Gastrocnemius medialis (tissue), 4 donors: ENCODE measurements at regions not wholly inside any gene's neighbourhood (a gene's known extent, or its start where the extent isn't known, plus 50 kb on each side); places are given as distances from the start of the nearest gene placed in this dataset.
"Not testable (repeated sequence)": the region's sequence is repeated elsewhere in the genome, so short reads cannot be mapped to it uniquely, and the experiment has no call there.

Experiments used
- CTCF ChIP-seq, 5 experiments: fragments of 450-650 bp in 3 of 5; fragments of 200-600 bp in 2 of 5; sonication (generic) in 2 of 5; IDR thresholded peaks in 4 of 5; conservative IDR thresholded peaks in 1 of 5; 1 replicate in 4 of 5; 2 replicates in 1 of 5; pipeline ENCODE4 v1.5.1; 2016 to 2019; ENCODE audit warnings: antibody characterized with exemption in 5 of 5, mild to moderate bottlenecking in 3 of 5, moderate library complexity in 3 of 5
- POLR2A ChIP-seq, 2 donors: fragments of 450-650 bp; IDR thresholded peaks; one replicate each; pipeline ENCODE4 v1.6.1; 2017; ENCODE audit warnings: antibody characterized with exemption in 2 of 2, mild to moderate bottlenecking in 2 of 2, moderate library complexity in 2 of 2

- not testable (repeated sequence) for TF ChIP-seq CTCF (IDR thresholded peaks at IDR 0.05 in 4 of 5, conservative IDR thresholded peaks at IDR 0.05 in 1 of 5); POLR2A (IDR thresholded peaks at IDR 0.05)
Observed at GRCh38 chr11:67830152-67830551, 155.7 kb upstream of the ALDH3B2 start.
